Panc1 (cell line): ENCODE measurements at regions not wholly inside any gene's neighbourhood (a gene's known extent, or its start where the extent isn't known, plus 50 kb on each side); places are given as distances from the start of the nearest gene placed in this dataset.

ENCODE experiments used
- CTCF ChIP-seq: fragments of 450-650 bp; IDR thresholded peaks from 2 replicates; pipeline ENCODE4 v1.5.1; 2017; ENCODE audit warnings: mild to moderate bottlenecking
- POLR2AphosphoS5 ChIP-seq: IDR thresholded peaks from 2 replicates; pipeline ENCODE4 v1.6.1; 2012; ENCODE audit warnings: mild to moderate bottlenecking, low read depth, low read length, moderate library complexity
- SIN3A ChIP-seq: IDR thresholded peaks from 2 replicates; pipeline ENCODE4 v1.6.1; 2012; ENCODE audit warnings: low read depth, mild to moderate bottlenecking, low read length, moderate library complexity, borderline replicate concordance; ENCODE audit not compliant: insufficient read depth

- TF ChIP-seq CTCF, result no peak
- TF ChIP-seq SIN3A, result no peak
- no peak for TF ChIP-seq POLR2AphosphoS5
These were observed 736.6 kb downstream of the EPHA7 start for GRCh38 chr6:92682516-92683398.
